Endothelial cell of umbilical vein (primary cell): ENCODE measurements at regions not wholly inside any gene's neighbourhood (a gene's known extent, or its start where the extent isn't known, plus 50 kb on each side); places are given as distances from the start of the nearest gene placed in this dataset.

ENCODE experiments used
- CTCF ChIP-seq, 2 donors: IDR thresholded peaks; 1 replicate in 1 of 2; 2 replicates in 1 of 2; pipeline ENCODE4 v1.5.1; 2011; ENCODE audit warnings: low read length in 2 of 2, mild to moderate bottlenecking in 2 of 2, moderate library complexity in 2 of 2, control low read depth in 1 of 2, inconsistent platforms in 1 of 2, low read depth in 1 of 2; ENCODE audit not compliant: insufficient read depth in 1 of 2; ENCODE audit errors: extremely low read depth in 1 of 2
- EZH2 ChIP-seq: IDR thresholded peaks from 2 replicates; pipeline ENCODE4 v1.6.1; 2012; ENCODE audit warnings: borderline replicate concordance, low read depth, mild to moderate bottlenecking, moderate library complexity, low read length, inconsistent platforms; ENCODE audit not compliant: severe bottlenecking
- FOS ChIP-seq: IDR thresholded peaks from 2 replicates; pipeline ENCODE4 v1.6.1; 2011; ENCODE audit warnings: mild to moderate bottlenecking, low read length, moderate library complexity, borderline replicate concordance; ENCODE audit not compliant: insufficient read depth
- GATA2 ChIP-seq: IDR thresholded peaks from 2 replicates; pipeline ENCODE4 v1.7.0; 2011; ENCODE audit warnings: low read depth, mild to moderate bottlenecking, moderate library complexity, mixed read lengths, low read length; ENCODE audit not compliant: insufficient read length, insufficient read depth
- JUN ChIP-seq: IDR thresholded peaks from 2 replicates; pipeline ENCODE4 v1.6.1; 2011; ENCODE audit warnings: borderline replicate concordance, low read depth; ENCODE audit not compliant: insufficient read length, insufficient read depth
- MAX ChIP-seq: IDR thresholded peaks from 2 replicates; pipeline ENCODE4 v1.6.1; 2011; ENCODE audit not compliant: insufficient read depth, insufficient read length
- MYC ChIP-seq: IDR thresholded peaks from one replicate; pipeline ENCODE4 v1.6.1; 2011; ENCODE audit warnings: mild to moderate bottlenecking, low read depth, low read length
- POLR2A ChIP-seq: IDR thresholded peaks from 2 replicates; pipeline ENCODE4 v1.6.1; 2012; ENCODE audit warnings: low read depth, mild to moderate bottlenecking, control low read depth, low read length
- POLR2AphosphoS5 ChIP-seq: IDR thresholded peaks from 2 replicates; pipeline ENCODE4 v1.6.1; 2012; ENCODE audit warnings: low read depth, mild to moderate bottlenecking, control low read depth, low read length, moderate library complexity; ENCODE audit not compliant: insufficient read depth

GRCh38 chr14:95006051-95006450 lies 151.3 kb downstream of the DICER1 start:
- no peak for TF ChIP-seq CTCF (IDR thresholded peaks at IDR 0.05; ENCODE audit: extremely low read depth in 1 of 2, insufficient read depth in 1 of 2, low read depth in 1 of 2, low read length in 2 of 2)
- TF ChIP-seq POLR2A: no peak
- TF ChIP-seq MAX: no peak
- TF ChIP-seq EZH2: no peak
- no peak for TF ChIP-seq POLR2AphosphoS5
- no peak for TF ChIP-seq MYC
- TF ChIP-seq JUN: no peak
- TF ChIP-seq FOS: no peak
- no peak for TF ChIP-seq GATA2
